Left lung (tissue), 4 donors: ENCODE measurements at regions not wholly inside any gene's neighbourhood (a gene's known extent, or its start where the extent isn't known, plus 50 kb on each side); places are given as distances from the start of the nearest gene placed in this dataset.

Experiments used
- ATAC-seq: fragments of 200-7000 bp; cut with Tn5 transposase; one replicate; pipeline ENCODE4 v1.9.1; 2020; ENCODE audit warnings: moderate library complexity
- DNase-seq, 4 donors: peaks; one replicate each; pipeline ENCODE4 v3.0.0-alpha.2; 2013 to 2020
- H3K27ac ChIP-seq, 2 donors: fragments of 200-600 bp; sonication (generic) in 1 of 2; one replicate each; pipeline versions ENCODE4 v1.5.0 to v1.8.0; 2020 to 2021
- H3K27me3 ChIP-seq, 2 donors: fragments of 200-600 bp; sonication (generic) in 1 of 2; one replicate each; pipeline versions ENCODE4 v1.5.0 to v1.8.0; 2020 to 2021
- H3K36me3 ChIP-seq, 2 donors: fragments of 200-600 bp; sonication (generic) in 1 of 2; one replicate each; pipeline versions ENCODE4 v1.5.0 to v1.8.0; 2020 to 2021
- H3K4me1 ChIP-seq, 2 donors: fragments of 200-600 bp; one replicate each; pipeline ENCODE4 v1.8.0; 2021
- H3K4me3 ChIP-seq, 2 donors: fragments of 200-600 bp; sonication (generic) in 1 of 2; one replicate each; pipeline versions ENCODE4 v1.5.0 to v1.8.0; 2020 to 2021; ENCODE audit warnings: mild to moderate bottlenecking in 1 of 2
- H3K9me3 ChIP-seq, 2 donors: fragments of 200-600 bp; sonication (generic) in 1 of 2; one replicate each; pipeline versions ENCODE4 v1.5.0 to v1.8.0; 2020 to 2021
- CTCF ChIP-seq, 2 donors: fragments of 200-600 bp; sonication (generic) in 1 of 2; IDR thresholded peaks; one replicate each; pipeline versions ENCODE4 v1.5.0 to v1.8.0; 2021; ENCODE audit warnings: antibody characterized with exemption in 2 of 2
- intact Hi-C, 2 donors: fragments of 100-400 bp; cut with DNase I; formaldehyde crosslinking; loops; one replicate each; pipeline versions ENCODE4 v1.11.2 to v1.14.2; 2022
- donor health status: DM: no; HTN: yes; CAD: no.
- donor health status: DM: no; HTN: no; CAD: no.

DNA sequence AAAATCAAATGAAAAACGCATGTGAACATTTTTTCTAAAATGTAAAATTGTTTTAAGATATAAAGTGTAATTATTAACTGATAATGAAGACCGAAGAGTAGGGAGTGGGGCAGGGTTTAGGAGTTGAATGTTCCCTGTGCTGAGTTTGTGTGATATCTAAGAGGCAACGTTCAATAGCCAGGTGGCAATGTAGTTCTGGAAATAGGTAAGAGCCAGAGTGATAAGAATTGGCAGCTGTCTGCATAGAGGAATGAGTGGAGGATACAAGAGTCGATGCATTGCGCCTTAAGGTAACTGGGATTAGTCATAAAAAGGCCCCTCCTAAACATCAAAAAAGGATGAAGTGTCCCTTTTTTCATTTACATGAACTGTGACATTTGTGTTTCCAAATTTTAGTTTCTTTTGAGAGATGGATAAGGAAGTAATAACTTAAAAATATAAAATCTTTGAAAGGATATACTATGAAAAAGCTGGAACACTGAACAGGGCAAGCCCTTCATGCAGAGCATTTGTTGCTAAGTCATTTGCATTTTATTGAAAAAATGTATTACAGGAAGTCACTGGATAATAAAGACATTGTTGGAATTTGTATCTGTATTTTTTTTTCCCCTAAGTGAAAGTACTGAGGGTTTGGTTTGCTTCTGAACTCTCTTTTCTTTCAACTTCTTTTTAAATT lies 659.3 kb downstream of the ACTL7B start:
- no peak for TF ChIP-seq CTCF (IDR thresholded peaks at IDR 0.05)
- Histone ChIP-seq H3K4me1 (no peaks in the 10 kb centered on the region), H3K27ac (no peak overlapping the region), H3K27me3 (no peaks in the 10 kb centered on the region), H3K36me3 (no peaks in the 10 kb centered on the region), H3K4me3 (no peak overlapping the region), H3K9me3 (peaks cover 0 to 3% of the 10 kb centered on the region in 2 donors)
- ATAC-seq = no peak
- DNase-seq = no peak
- intact Hi-C loops = no loop called here

GRCh38 chr9:108194154-108194553 lies 661.6 kb downstream of the ACTL7B start:
- Histone ChIP-seq H3K9me3 (no peaks in the 10 kb centered on the region), H3K4me3 (no peak overlapping the region), H3K4me1 (no peaks in the 10 kb centered on the region), H3K27me3 (no peaks in the 10 kb centered on the region), H3K27ac (no peak overlapping the region), H3K36me3 (no peaks in the 10 kb centered on the region)
- ATAC-seq (no peak), DNase-seq (no peak)
- intact Hi-C loops = no loop called here
- TF ChIP-seq CTCF (IDR thresholded peaks at IDR 0.05) = no peak

DNA sequence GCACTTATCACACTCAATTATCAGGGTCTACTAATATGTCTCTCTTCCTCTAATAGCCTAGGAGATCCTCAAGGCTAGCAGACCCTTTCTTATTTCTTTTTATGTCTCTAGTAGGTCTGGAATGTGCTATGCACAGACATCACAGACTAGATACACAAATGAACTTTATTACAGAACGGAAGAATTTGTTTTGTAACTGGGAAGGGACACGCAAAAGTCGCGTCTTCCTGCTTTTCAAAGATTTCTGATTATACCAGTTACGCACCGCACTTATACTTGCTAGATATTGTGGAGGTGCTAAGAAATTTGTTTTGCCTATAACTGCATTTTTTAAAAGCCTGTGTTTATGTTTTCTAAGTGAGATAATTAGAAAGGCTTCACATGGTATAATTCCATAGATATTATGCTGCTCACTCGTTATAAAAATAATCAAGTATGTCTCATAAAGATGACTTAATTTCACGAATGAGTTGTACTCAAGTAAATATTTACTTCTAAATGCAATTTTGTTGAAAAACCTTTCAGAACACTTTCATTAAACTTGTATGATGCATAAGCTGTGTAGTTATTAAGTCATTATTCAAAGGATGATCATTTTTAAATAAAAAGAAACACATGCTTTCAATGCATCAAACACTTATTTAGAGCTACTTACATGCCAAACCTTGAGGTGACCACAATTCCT lies 662.6 kb downstream of the ACTL7B start:
- intact Hi-C loops = no loop called here
- ATAC-seq = no peak
- H3K4me1 ChIP-seq = no peaks in the 10 kb centered on the region
- no peaks in the 10 kb centered on the region for H3K36me3 ChIP-seq
- no peaks in the 10 kb centered on the region for H3K9me3 ChIP-seq
- peak in 2 of 4 donors; percentile 37 to 49 for DNase-seq
- no peak overlapping the region for H3K27ac ChIP-seq
- H3K4me3 ChIP-seq = no peak overlapping the region
- no peak for TF ChIP-seq CTCF (IDR thresholded peaks at IDR 0.05)
- H3K27me3 ChIP-seq = no peaks in the 10 kb centered on the region

DNA sequence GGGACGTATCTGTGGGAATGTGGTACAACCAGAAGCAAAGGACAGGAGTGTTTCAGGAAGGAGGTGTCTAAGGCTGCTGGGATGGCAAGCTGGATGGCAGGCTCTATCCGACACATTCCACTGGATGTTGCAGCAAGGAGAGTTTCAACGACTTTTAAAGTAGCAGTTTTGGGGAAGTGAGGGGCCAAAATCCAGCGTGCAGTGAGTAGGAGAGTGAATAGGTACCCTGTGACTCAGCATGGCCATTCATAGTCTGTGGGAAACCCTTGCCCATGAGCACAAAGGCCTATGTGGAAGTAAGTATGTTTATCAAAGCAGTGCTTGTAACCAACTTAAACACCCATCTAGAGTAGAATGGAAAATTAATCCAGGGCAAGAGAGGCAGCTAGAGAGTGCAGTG lies 664.7 kb downstream of the ACTL7B start:
- no peaks in the 10 kb centered on the region for H3K4me1 ChIP-seq
- no peaks in the 10 kb centered on the region for H3K36me3 ChIP-seq
- H3K27ac ChIP-seq = no peak overlapping the region
- DNase-seq (no peak), ATAC-seq (no peak)
- no peak overlapping the region for H3K4me3 ChIP-seq
- no peaks in the 10 kb centered on the region for H3K27me3 ChIP-seq
- intact Hi-C loops = no loop called here
- no peak for TF ChIP-seq CTCF (IDR thresholded peaks at IDR 0.05)
- H3K9me3 ChIP-seq = no peaks in the 10 kb centered on the region

DNA sequence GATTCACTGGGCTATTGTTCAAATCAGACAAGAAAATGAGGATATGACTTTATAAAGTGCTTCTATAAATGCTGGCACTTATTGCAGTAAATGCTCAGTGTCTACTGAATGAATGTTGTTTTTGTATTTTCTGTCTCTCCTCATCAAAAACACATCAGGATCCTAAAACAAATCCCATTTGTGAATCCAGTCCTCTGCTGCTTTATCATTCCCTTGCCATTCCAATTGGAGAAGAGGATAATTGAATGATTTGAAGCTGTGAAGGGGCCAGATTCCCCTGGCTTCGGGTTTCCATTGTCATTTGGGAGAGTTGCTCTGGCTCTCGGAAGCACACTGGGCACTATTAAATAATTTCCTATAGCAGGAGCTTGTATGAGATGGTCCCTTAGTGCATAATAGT lies 666.8 kb downstream of the ACTL7B start:
- intact Hi-C loops = no loop called here
- Histone ChIP-seq H3K27me3 (no peaks in the 10 kb centered on the region), H3K9me3 (no peaks in the 10 kb centered on the region), H3K27ac (no peak overlapping the region), H3K4me1 (no peaks in the 10 kb centered on the region), H3K36me3 (no peaks in the 10 kb centered on the region), H3K4me3 (no peak overlapping the region)
- DNase-seq = peak in 2 of 4 donors; percentile 69 to 72
- TF ChIP-seq CTCF (IDR thresholded peaks at IDR 0.05) = no peak
- no peak for ATAC-seq
